H1 (cell line): ENCODE measurements at regions not wholly inside any gene's neighbourhood (a gene's known extent, or its start where the extent isn't known, plus 50 kb on each side); places are given as distances from the start of the nearest gene placed in this dataset.
A peak's percentile ranks its signal among the peaks of the same experiment; 100 is the strongest.

Source experiments
- CHD7 ChIP-seq: fragments of 300-600 bp; sonication (generic); IDR thresholded peaks from 2 replicates; pipeline ENCODE4 v1.7.1; 2012; ENCODE audit warnings: low read length, moderate library complexity, mild to moderate bottlenecking, inconsistent platforms; ENCODE audit not compliant: insufficient replicate concordance
- EGR1 ChIP-seq: IDR thresholded peaks from 2 replicates; pipeline ENCODE4 v1.6.1; 2011; ENCODE audit warnings: low read depth, low read length, borderline replicate concordance
- EP300 ChIP-seq, 2 experiments: IDR thresholded peaks; 1 replicate in 1 of 2; 2 replicates in 1 of 2; pipeline ENCODE4 v1.6.1; 2011 to 2012; ENCODE audit warnings: low read depth in 2 of 2, low read length in 2 of 2, mild to moderate bottlenecking in 2 of 2, borderline replicate concordance in 1 of 2, inconsistent platforms in 1 of 2, moderate library complexity in 1 of 2
- GABPA ChIP-seq: IDR thresholded peaks from 2 replicates; pipeline ENCODE4 v1.6.1; 2011; ENCODE audit warnings: mild to moderate bottlenecking, low read length, moderate library complexity, borderline replicate concordance; ENCODE audit not compliant: insufficient read depth
- GTF2F1 ChIP-seq: IDR thresholded peaks from 2 replicates; pipeline ENCODE4 v1.6.1; 2012; ENCODE audit warnings: low read depth, low read length, improper control_type of control experiment, borderline replicate concordance
- HDAC2 ChIP-seq, 2 experiments: fragments of 300-600 bp in 1 of 2; sonication (generic) in 1 of 2; IDR thresholded peaks; 2 replicates each; pipeline ENCODE4 v1.6.1; 2011 to 2012; ENCODE audit warnings: low read depth in 2 of 2, low read length in 2 of 2, mild to moderate bottlenecking in 2 of 2, moderate library complexity in 2 of 2, borderline replicate concordance in 1 of 2, inconsistent platforms in 1 of 2
- JUN ChIP-seq: IDR thresholded peaks from 2 replicates; pipeline ENCODE4 v1.6.1; 2011; ENCODE audit warnings: low read depth, mild to moderate bottlenecking, improper control_type of control experiment, low read length
- JUND ChIP-seq: IDR thresholded peaks from 2 replicates; pipeline ENCODE4 v1.6.1; 2011; ENCODE audit warnings: mild to moderate bottlenecking, improper control_type of control experiment, low read length
- RAD21 ChIP-seq, 2 experiments: IDR thresholded peaks in 1 of 2; conservative IDR thresholded peaks in 1 of 2; 2 replicates each; pipeline ENCODE4 v1.6.1; 2011; ENCODE audit warnings: low read depth in 2 of 2, low read length in 2 of 2, improper control_type of control experiment in 1 of 2, inconsistent platforms in 1 of 2, mild to moderate bottlenecking in 1 of 2, moderate library complexity in 1 of 2

GRCh38 chr16:59192551-59193199 lies 458.6 kb upstream of the GOT2 start (continued):
- no peak for TF ChIP-seq CHD7
- no peak for TF ChIP-seq JUND
- no peak for TF ChIP-seq JUN
- TF ChIP-seq RAD21 (IDR thresholded peaks at IDR 0.05 in 1 of 2, conservative IDR thresholded peaks at IDR 0.05 in 1 of 2; ENCODE audit: low read depth in 2 of 2, low read length in 2 of 2), result peak; percentile 63 to 76
- no peak for TF ChIP-seq GABPA
- TF ChIP-seq HDAC2 (IDR thresholded peaks at IDR 0.05; ENCODE audit: borderline replicate concordance in 1 of 2, low read depth in 2 of 2, low read length in 2 of 2), result no peak
- TF ChIP-seq EP300 (IDR thresholded peaks at IDR 0.05; ENCODE audit: borderline replicate concordance in 1 of 2, low read depth in 2 of 2, low read length in 2 of 2), result no peak
- TF ChIP-seq GTF2F1, result no peak
- no peak for TF ChIP-seq EGR1
